GM20431 (cell line): ENCODE measurements at regions not wholly inside any gene's neighbourhood (a gene's known extent, or its start where the extent isn't known, plus 50 kb on each side); places are given as distances from the start of the nearest gene placed in this dataset.

ENCODE experiments used
- in situ Hi-C: fragments of 300-500 bp; cut with MseI, MboI; formaldehyde crosslinking; loops from one replicate; pipeline ENCODE4 v1.15.0; 2020; ENCODE audit warnings: low sequenced_read_pairs; ENCODE audit not compliant: unreplicated experiment

DNA sequence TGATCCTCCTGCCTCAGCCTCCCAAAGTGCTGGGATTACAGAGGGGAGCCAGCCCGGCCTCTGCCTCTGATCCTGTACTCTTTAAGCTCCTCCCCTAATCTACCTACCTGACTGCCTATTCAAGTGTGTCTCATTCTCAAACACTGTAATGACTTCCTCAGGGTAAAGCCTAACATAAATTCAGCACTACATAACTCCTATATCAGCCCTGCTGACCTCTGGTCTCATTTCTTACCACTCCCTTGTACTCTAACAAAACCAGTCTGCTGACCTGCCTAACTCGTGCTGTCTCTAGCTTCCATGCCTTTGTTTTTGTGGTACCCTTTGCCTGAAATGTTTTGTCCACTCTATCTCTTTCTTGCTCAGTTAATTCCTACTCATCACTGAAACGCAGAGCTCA lies 172.1 kb upstream of the IL12A start:
- in situ Hi-C loops, result loop anchor here (25.0 kb wide), 2 partner anchors 479 to 979 kb away; no protein-coding TSS in a partner anchor

DNA sequence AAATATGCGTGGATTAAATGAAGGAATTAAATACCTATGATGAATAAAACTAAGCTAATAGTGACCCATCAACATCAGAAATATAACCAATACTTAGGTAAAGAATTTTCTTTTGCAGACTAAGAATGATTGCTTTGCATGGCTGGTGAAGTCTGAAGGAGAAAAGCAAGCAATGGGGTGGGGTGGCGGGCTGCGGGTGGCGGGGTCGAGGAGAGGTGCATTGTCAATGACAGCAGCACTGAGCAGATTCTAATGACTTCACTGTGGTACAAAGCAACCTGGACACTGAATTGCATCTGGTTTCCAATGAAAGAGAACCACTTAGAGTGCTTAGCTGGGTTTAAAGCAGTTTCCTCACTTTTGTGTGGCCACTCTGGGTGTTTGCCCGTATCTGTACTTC lies 171.5 kb upstream of the IL12A start:
- in situ Hi-C loops, result loop anchor here (25.0 kb wide), 2 partner anchors 480 to 980 kb away; no protein-coding TSS in a partner anchor

DNA sequence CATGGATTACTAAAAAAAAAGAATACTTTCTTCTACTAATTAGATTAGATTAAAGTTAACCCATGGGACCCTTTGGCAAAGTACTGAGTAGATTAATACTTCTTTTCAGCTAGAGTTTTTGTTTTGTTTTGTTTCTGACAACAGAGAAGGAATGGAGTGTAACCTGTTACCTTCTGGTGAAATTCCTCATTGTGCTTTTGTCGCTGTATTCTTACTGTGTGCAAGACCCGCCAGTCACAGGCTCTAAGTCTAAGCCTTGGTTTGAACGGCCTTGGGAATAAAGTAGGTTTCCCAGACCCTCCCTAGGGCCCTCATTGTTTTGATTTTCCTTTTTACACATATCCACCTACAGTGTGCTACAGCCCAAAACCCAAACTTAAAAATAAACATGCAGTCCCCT lies 171.1 kb upstream of the IL12A start:
- in situ Hi-C loops, result loop anchor here (25.0 kb wide), 2 partner anchors 480 to 980 kb away; no protein-coding TSS in a partner anchor

DNA sequence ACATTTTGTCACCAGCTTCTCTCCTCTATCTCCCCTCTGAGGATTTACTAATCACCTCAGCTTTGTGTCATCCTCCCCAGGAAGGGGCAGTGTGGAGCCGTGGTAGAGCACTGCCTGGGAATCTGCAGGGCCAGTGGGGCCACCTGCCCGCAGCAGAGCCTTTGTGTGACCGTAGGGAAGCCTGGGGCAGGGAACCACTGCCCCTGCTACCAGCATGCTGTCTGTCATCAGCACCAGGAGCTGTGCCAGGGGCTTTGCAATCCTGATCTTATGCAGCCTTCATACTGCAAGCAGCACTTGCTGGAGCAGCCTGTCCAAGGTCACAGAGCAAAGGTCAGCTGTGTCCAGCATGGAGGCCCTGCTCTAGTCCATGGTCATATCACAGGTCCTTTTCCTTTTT lies 170.2 kb upstream of the IL12A start:
- in situ Hi-C loops, result loop anchor here (25.0 kb wide), 2 partner anchors 481 to 981 kb away; no protein-coding TSS in a partner anchor

DNA sequence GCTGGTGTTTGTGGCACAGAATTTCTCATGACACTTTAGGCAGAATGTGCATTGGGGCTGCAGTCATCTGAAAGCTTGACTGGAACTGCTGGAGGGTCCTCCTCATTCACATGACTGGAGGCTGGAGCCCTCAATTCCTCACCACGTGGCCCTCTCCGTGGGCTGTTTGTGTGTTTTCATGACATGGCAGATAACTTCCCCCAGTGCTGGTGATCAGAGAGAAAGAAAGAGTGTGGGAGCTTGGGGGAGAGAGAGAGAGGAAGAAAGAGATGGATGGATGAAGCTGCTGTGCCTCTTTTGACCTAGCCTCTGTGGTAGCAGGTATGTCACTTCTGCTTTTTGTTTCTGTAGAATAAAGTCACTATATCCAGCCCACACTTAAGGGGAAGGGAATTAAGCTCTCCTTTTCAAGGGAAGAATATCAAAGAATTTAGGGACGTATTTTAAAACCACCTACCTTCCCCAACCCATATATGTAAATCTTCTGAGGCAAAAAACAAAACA lies 169.6 kb upstream of the IL12A start:
- in situ Hi-C loops, result loop anchor here (25.0 kb wide), 2 partner anchors 482 to 982 kb away; no protein-coding TSS in a partner anchor

DNA sequence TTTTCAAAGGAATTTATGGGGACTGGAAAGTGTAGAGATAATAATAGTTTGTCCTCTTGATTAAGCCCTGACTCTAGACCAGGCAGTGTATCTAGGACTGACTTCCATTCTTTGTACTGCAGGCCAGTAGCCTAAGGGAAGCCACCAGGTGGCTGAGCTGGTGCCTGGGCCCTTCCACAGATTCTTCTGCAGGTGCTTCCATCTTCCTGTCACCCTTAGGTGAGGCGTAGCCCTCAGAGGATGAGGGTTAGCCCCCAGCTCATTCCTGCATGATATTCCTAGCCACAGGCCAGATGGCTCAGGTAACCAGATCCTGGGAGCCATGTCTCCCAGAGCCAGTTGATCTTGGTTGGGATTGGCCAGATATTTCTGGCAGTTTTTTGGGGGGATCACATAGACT lies 169.0 kb upstream of the IL12A start:
- in situ Hi-C loops, result loop anchor here (25.0 kb wide), 2 partner anchors 482 to 982 kb away; no protein-coding TSS in a partner anchor

DNA sequence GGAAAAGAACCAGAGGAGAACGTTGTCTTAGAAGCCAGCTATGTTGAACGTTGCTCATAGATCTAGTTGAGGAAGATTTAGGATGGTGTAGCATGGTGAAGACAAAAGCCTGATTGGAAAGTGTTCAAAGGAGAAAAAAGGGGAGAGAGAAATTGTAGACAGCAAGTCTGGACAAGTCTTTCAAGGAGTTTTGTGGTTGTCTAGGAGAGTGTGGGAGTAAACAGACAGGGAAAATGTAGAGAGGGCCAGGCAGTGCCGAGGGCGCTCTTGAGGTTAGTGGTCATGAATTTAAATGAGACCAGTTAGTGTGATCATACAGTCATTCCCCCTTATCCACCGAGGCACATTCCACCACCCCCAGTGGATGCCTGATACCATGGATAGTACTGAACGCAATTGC lies 167.5 kb upstream of the IL12A start:
- in situ Hi-C loops, result loop anchor here (25.0 kb wide), 2 partner anchors 484 to 984 kb away; no protein-coding TSS in a partner anchor

DNA sequence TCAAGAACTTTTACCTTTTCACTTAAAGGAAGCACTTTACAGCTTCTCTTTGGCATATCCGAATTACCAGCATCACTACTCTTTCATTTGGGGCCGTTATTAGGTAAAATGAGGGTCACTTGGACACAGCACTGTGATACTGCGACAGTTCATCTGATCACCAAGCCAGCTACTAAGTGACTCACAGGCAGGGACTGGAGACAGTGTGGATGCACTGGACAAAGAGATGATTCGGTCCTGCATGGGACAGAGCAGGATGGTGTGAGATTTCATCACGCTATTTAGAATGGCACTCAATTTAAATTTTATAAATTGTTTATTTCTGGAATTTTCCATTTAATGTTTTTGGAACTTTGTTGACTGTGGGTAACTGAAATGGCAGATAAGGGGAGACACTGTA lies 166.9 kb upstream of the IL12A start:
- in situ Hi-C loops, result loop anchor here (25.0 kb wide), 2 partner anchors 484 to 984 kb away; no protein-coding TSS in a partner anchor

DNA sequence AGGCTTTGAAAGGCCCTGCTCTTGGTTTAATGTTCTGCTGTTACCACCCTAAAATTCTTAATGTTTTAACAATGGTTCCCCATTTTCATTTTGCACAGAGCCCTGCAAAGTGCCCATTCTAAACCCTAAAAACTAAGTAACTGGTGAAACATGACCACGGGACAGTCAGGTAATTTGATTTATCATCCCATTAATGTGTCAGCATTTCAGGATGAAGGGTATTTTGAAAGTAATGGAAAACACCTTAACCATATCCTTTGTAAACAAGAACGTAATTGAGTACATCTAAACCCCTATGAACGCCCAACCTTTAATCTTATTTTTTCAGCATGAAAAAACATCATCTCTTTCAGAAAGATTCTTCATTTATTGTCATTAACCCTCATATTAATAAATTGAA lies 164.9 kb upstream of the IL12A start:
- in situ Hi-C loops, result loop anchor here (25.0 kb wide), 2 partner anchors 486 to 986 kb away; no protein-coding TSS in a partner anchor

DNA sequence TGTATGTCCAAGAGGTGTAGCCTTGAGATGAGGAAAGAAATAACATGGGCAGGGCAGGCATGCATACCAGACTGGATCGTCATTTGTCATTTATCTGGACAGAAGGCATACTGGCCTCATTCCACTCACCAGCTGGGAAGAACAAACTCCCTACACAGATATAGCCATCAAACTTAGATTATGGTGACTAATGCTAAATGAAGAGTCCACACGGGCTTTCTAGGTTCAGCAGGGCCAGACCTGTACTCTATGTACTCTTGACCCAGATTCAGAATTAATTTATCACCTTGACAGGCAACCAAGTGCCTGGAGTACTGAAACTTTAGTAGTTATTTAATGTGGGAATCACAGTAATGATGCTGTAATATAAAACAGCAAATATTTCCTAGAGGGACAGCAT lies 164.3 kb upstream of the IL12A start:
- in situ Hi-C loops, result loop anchor here (25.0 kb wide), 2 partner anchors 487 to 987 kb away; no protein-coding TSS in a partner anchor

DNA sequence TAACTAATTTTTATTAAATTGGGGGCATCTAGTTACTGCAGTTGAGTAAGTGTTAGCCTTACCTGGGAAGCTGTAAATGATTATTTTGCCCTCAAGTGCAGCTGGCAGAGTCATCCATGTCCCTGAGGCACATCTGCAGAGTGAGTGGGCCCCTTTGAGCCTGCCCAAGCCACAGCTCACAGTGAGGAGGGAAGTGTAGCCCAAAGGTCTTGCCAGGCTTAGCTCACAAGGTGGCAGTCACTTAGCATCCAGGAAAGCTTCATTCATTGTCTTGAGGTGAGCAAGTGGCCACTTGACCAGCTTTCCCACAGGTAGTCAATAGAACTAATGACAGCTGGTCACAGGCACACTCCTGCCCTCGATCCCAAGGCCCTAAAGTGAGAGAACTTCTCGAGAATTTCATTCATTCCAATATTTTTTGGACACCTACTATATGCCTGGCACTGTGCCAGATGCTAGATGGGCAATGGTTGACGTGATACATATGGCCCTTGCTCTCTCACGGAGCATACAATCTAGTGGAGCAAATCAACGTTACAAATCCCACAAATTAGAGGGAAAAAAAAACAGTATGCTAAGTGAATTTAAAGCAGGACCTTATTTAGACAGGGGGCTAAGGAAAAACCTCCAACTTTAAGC lies 163.3 kb upstream of the IL12A start:
- in situ Hi-C loops, result no loop called here

DNA sequence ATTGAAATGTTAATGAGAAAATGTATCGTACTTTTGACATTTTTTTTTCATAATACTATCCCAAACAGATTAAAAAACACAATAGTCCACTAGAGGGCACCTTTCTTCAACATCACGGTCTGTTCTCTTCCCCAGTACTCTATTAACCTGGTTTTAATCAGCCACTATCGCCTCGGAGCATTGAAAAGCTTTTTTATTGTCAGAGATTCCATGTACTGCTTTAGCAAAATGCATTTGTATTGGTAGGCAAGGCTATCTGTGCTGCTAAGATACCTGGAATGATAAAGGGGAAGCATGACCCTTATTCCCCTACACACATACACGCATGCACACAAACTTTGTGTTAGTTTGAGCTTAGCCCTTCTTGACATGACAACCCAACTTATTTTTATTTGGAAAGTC lies 160.1 kb upstream of the IL12A start:
- in situ Hi-C loops, result no loop called here

DNA sequence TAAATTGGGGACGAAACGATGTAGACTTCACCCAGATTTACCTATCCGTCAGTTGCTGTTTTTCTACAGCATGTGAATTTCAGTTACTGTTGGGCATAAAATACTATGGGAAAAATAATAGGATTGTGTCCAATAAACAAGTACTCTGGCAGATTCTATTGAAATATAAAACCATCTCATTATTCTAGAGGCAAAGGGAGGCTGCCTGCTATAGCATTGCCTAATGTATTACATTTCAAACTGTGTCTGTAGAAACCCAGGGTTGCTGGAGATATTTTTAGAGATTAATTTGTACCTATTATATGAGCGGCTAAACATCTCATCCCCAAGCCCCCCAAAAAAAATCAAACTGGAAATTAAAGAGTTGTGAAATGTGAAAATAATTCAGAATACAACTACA lies 159.6 kb upstream of the IL12A start:
- in situ Hi-C loops, result no loop called here

DNA sequence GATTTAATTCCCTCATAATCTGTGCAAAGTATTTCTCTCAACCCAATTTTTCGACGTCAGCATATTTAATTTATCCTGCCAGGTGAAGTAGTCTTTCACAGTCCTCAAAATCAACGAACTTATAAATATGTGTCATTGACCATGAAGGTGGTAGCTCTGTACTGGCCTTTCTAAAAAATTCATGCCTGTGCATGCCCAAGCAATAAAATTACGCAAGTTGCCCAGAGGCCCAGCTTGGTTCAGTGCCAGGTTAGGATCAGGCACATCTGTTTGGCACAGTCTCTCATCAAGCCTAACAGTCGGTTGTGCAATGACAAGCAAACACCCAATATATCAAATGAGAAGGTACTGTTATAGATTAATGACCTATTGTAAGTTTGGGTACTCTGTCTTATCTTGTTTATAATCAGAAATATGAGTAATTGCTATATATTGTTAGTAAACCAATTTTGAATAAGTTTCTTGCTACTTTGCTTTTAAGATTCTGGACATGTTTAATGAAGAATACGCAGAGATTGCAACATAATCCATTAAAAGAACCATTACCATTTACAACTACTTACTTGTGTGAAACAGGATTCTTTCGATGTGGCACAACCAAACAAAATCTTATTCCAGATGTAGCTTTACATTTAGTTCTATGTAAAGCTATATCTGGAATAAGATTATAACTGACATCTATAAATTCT lies 159.0 kb upstream of the IL12A start:
- in situ Hi-C loops, result no loop called here

DNA sequence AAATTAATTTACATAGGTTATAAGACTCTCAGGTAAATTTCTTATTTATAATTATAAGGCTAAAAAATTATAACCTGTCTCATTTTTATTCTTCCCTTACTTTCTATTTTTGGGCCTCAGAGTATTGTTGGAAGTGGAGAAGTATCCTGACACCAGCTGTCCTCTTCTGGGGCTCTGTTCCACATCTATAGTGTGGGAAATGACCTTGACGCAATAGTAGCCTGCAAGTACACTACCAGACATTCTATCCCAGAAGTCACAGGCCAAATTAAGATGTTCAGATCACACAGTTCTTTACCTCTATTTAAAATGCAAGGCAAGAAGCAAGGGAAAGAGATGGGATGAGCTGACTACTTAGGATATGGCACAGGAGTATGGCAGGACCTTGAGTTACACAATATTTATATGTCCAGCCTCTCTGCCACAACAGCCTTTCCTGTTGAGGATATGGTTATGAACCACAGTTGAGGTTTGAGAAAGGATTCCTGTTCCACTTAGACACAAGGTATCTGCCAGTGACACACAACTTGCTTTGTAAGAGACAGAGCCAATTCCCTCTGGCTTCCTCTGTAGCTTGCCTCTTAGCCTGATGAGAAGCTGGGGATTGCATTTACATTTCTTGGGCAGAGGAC lies 158.0 kb upstream of the IL12A start:
- in situ Hi-C loops, result no loop called here

DNA sequence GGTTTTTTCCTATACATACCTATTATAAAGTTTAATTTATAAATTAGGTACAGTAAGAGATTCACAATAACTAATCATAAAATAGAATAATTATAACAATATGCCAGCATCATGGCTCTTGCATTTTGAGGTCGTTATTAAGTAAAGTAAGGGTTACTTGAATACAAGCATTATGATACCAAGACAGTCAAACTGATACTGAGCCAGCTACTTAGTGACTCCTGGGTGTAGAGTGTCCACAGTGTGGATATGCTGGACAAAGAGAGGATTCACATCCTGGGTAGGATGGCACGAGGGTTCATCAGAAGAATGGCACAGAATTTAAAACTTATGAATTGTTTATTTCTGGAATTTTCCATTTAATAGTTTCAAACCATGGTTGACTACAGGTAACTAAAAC lies 157.2 kb upstream of the IL12A start:
- in situ Hi-C loops, result no loop called here

DNA sequence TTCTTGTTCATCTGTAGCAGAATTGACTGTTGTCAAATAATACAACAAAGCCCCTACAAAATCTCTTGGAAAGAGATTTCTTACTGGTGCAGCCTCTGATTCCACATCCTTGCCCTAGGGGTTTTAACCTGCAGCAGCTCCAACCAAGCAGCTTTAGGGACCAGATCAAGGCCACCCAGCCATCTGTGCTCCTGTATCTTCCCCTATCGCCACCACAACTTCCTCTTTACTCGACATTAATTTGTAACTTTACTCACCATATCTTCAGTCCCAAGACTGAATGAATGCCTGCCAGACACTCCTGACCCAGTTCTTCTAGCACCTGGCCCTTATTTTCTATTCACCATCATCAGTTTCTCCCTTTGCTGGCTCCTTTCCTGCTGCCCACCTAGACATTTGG lies 156.6 kb upstream of the IL12A start:
- in situ Hi-C loops, result no loop called here

DNA sequence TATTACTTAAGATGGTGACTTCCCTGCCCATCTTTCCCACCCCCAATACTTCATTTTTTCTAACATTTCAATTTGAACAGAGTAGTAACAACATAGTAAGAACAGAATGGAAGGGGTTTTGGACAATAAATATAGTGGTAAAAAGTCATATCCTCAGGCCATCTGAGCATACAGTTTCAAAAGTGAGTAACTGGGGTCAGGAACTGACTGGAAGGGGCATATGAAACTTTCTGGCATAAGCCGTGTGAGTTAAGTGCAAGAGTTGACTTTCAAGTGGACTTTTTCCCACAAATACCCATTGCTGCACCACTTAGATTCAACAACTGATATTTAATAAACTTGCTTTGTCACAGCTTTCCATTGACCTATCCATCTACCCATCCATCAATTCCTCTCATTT lies 153.5 kb upstream of the IL12A start:
- in situ Hi-C loops, result no loop called here

DNA sequence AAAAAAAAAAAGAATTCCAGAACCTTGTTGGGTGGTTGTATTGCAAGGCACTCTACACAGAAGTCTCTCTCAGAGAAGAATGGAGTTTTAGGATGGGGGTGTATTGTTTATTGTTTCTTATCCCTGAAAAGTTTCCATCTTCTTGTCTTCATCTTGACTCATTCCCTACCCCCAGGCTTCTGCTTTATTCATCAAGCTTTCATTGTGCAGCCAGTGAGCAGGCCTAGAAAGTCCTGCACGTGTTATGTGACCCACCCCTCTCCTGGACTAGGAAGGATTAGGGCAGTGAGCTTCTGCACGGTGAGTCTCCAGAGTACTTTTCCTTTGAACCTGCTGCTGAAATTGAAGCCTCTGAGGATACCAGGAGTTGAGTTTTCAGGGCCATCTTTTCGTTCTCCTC lies 150.9 kb upstream of the IL12A start:
- in situ Hi-C loops, result no loop called here

DNA sequence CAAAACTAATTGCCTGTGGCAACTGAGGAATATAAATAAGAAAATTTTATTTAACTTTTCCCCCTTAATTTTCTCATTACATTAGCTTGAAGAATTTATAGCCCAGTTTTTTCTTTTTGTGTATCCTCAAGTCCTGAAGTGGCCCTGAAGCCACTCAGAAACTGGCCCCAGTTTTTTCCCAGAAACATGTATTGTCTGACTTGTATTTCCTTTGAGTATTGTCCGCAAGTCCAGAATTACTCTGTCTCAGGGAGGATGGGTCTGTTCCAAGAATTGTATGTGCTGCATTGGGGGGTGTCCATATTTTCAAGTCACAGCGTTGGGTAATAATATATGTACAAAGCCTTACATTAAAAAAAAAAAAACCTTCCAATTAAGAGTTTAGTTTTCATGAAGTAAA lies 149.7 kb upstream of the IL12A start:
- in situ Hi-C loops, result no loop called here
